ENCODE measurements at regions not wholly inside any gene's neighbourhood (a gene's known extent, or its start where the extent isn't known, plus 50 kb on each side); places are given as distances from the start of the nearest gene placed in this dataset.

DNA sequence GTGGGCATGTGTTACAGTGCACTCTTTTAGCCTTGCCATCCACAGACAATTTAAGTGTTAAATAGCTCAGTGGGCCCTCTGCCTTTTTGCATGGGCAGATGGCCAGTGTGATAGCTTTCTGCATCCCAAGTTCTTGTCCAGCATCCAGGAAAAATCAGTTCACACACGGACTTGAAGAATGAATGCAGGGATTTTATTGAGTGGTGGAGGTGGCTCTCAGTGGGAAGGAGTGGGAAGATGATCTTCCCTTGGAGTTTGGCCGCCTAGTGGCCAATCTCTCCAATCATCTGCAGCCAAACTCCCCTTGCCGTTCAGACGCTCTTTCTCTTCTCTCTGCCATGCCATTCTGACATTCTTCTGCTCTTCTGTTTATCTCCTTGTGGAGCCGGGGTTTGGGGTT is 322.4 kb upstream of the GRAMD2B start:
- TF ChIP-seq, protein P1, sequence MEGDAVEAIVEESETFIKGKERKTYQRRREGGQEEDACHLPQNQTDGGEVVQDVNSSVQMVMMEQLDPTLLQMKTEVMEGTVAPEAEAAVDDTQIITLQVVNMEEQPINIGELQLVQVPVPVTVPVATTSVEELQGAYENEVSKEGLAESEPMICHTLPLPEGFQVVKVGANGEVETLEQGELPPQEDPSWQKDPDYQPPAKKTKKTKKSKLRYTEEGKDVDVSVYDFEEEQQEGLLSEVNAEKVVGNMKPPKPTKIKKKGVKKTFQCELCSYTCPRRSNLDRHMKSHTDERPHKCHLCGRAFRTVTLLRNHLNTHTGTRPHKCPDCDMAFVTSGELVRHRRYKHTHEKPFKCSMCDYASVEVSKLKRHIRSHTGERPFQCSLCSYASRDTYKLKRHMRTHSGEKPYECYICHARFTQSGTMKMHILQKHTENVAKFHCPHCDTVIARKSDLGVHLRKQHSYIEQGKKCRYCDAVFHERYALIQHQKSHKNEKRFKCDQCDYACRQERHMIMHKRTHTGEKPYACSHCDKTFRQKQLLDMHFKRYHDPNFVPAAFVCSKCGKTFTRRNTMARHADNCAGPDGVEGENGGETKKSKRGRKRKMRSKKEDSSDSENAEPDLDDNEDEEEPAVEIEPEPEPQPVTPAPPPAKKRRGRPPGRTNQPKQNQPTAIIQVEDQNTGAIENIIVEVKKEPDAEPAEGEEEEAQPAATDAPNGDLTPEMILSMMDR (IDR thresholded peaks at IDR 0.05), result no peak
- TF ChIP-seq POLR2A (IDR thresholded peaks at IDR 0.05) (no peak), EP300 (IDR thresholded peaks at IDR 0.05) (no peak)
- Histone ChIP-seq H3K27ac (no peak overlapping the region), H3K4me3 (no peak overlapping the region), H3K36me3 (no peaks in the 10 kb centered on the region), H3K4me1 (no peaks in the 10 kb centered on the region), H3K27me3 (no peaks in the 10 kb centered on the region), H3K9me3 (no peaks in the 10 kb centered on the region)
- no peak for DNase-seq (ENCODE audit: low spot score in 2 of 2)
- WGBS, 2 donors, result 66 to 68% methylated on average over 5 of the region's 5 CpGs

DNA sequence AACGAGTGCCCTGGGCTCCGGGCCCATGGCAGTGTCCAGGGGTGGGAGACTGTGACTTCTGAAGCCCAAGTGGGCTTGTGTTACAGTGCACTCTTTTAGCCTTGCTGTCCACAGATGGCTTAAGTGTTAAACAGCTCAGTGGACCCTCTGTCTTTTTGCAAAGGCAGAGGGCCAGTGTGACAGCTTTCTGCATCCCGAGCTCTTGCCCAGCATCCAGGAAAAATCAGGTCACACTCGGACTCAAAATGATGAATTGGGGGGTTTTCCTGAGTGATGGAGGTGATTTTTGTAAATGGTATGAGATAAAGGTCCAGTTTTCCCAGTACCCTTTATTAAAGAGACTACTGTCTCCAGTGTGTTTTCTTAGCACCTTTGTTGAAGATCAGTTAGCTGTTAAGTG is 321.3 kb upstream of the GRAMD2B start:
- Histone ChIP-seq H3K9me3 (no peaks in the 10 kb centered on the region), H3K27ac (no peak overlapping the region), H3K4me3 (no peak overlapping the region), H3K4me1 (no peaks in the 10 kb centered on the region), H3K27me3 (no peaks in the 10 kb centered on the region), H3K36me3 (no peaks in the 10 kb centered on the region)
- DNase-seq (ENCODE audit: low spot score in 2 of 2), result no peak
- TF ChIP-seq EP300 (IDR thresholded peaks at IDR 0.05) (no peak), POLR2A (IDR thresholded peaks at IDR 0.05) (no peak)
- TF ChIP-seq, protein P1 (IDR thresholded peaks at IDR 0.05), result no peak
- 86 to 89% methylated on average over 4 of the region's 4 CpGs for WGBS, 2 donors

DNA sequence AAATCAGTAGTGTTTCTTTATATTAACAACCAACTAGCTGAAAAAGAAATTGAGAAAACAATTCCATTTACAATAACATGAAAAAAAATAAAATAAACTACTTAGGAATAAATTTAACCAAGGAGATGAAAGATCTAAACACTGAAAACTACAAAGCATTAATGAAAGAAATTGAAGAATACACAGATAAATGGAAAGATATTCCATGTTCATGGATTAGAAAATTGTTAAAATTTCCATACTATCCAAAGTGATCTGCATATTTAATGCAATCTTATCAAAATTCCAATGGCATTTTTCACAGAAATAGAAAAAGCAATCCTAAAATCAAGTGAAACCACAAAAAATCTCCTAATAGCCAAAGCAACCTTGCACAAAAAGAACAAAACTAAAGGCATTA is 320.2 kb upstream of the GRAMD2B start:
- no peak overlapping the region for H3K27ac ChIP-seq
- no peaks in the 10 kb centered on the region for H3K36me3 ChIP-seq
- no peaks in the 10 kb centered on the region for H3K4me1 ChIP-seq
- H3K4me3 ChIP-seq, result no peak overlapping the region
- DNase-seq (ENCODE audit: low spot score in 2 of 2), result no peak
- H3K27me3 ChIP-seq, result no peaks in the 10 kb centered on the region
- no peaks in the 10 kb centered on the region for H3K9me3 ChIP-seq
- TF ChIP-seq POLR2A (IDR thresholded peaks at IDR 0.05), result no peak
- TF ChIP-seq, protein P1 (IDR thresholded peaks at IDR 0.05), result no peak
- no peak for TF ChIP-seq EP300 (IDR thresholded peaks at IDR 0.05)

DNA sequence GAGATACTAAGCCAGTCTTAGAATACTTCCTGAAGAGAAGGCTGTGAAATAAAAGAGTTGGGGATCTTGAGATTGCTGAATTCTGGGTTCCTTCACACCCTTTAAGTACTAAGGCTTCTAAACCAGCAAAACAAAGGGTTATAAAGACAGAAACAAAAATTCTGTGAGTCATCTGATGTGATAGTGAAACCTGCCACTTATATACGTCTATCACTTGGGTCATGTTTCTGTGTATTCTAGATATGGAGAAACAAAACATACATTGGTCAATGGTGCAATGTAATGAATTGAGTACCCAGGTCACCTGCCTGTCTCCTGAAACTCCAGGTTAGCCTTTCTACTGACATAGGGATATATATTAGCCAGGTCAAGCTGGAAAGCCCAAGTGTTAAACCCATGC is 319.3 kb upstream of the GRAMD2B start:
- DNase-seq (ENCODE audit: low spot score in 2 of 2), result no peak
- no peaks in the 10 kb centered on the region for H3K9me3 ChIP-seq
- WGBS, 2 donors, result 71 to 95% methylated on average over 1 of the region's 1 CpG
- no peaks in the 10 kb centered on the region for H3K36me3 ChIP-seq
- no peaks in the 10 kb centered on the region for H3K4me1 ChIP-seq
- H3K27ac ChIP-seq, result no peak overlapping the region
- no peaks in the 10 kb centered on the region for H3K27me3 ChIP-seq
- no peak overlapping the region for H3K4me3 ChIP-seq
- TF ChIP-seq EP300 (IDR thresholded peaks at IDR 0.05), result no peak
- TF ChIP-seq, protein P1 (IDR thresholded peaks at IDR 0.05), result no peak

DNA sequence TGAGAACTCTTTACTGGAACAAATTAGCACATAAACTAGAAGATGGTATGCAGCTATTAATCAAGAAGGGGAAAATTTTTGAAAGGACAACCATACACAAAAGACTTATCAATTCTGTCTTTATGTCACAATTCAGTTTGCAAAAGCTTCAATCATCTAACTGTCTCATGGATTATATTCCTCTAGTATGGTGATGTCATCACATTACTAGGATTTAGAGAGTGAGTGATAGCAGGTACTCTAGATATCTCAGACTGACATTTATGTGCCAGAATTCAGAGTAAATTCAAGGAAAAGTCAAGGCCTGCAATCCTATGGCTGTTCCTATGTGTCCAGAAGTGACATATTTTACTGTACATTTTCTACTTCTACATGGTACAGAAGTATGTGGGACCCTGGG is 318.9 kb upstream of the GRAMD2B start:
- TF ChIP-seq, protein P1 (IDR thresholded peaks at IDR 0.05), result no peak
- TF ChIP-seq EP300 (IDR thresholded peaks at IDR 0.05), result no peak
- TF ChIP-seq POLR2A (IDR thresholded peaks at IDR 0.05), result no peak
- Histone ChIP-seq H3K4me1 (no peaks in the 10 kb centered on the region), H3K36me3 (no peaks in the 10 kb centered on the region), H3K4me3 (no peak overlapping the region), H3K9me3 (no peaks in the 10 kb centered on the region), H3K27ac (no peak overlapping the region), H3K27me3 (no peaks in the 10 kb centered on the region)
- DNase-seq (ENCODE audit: low spot score in 2 of 2), result no peak

Data from tibial nerve (tissue), 4 donors.